Cardiac muscle cell (in vitro differentiated cells and primary cell): ENCODE measurements at regions not wholly inside any gene's neighbourhood (a gene's known extent, or its start where the extent isn't known, plus 50 kb on each side); places are given as distances from the start of the nearest gene placed in this dataset.
"Not testable (repeated sequence)": the region's sequence is repeated elsewhere in the genome, so short reads cannot be mapped to it uniquely, and the experiment has no call there.

Source experiments
- DNase-seq, 2 donors: peaks; one replicate each; pipeline versions ENCODE4 v3.0.0 to v3.0.0-alpha.2; 2010 to 2017; ENCODE audit warnings: low read depth in 1 of 2, low spot score in 1 of 2
- H3K27ac ChIP-seq: fragments of 200-600 bp; sonication (generic); 2 replicates; pipeline ENCODE4 v1.5.1; 2016
- H3K27me3 ChIP-seq: fragments of 200-600 bp; sonication (generic); 2 replicates; pipeline ENCODE4 v1.6.0; 2016; ENCODE audit warnings: control low read depth
- H3K36me3 ChIP-seq: fragments of 200-600 bp; sonication (generic); 2 replicates; pipeline ENCODE4 v1.5.1; 2016; ENCODE audit warnings: control low read depth
- H3K4me1 ChIP-seq: fragments of 200-600 bp; sonication (generic); 2 replicates; pipeline ENCODE4 v1.8.1; 2017; ENCODE audit warnings: low read depth, mild to moderate bottlenecking, mixed run types
- H3K4me3 ChIP-seq: fragments of 200-600 bp; sonication (generic); 2 replicates; pipeline ENCODE4 v1.5.1; 2016; ENCODE audit warnings: mild to moderate bottlenecking
- H3K9me3 ChIP-seq: fragments of 200-600 bp; sonication (generic); 2 replicates; pipeline ENCODE4 v1.5.1; 2017; ENCODE audit warnings: low read depth, mild to moderate bottlenecking, control low read depth
- CTCF ChIP-seq: IDR thresholded peaks from 2 replicates; pipeline ENCODE4 v1.5.1; 2012; ENCODE audit warnings: low read depth, mild to moderate bottlenecking, low read length

- TF ChIP-seq CTCF: no peak
- Histone ChIP-seq H3K4me1 (no peaks in the 10 kb centered on the region), H3K9me3 (no peaks in the 10 kb centered on the region), H3K27ac (no peak overlapping the region), H3K4me3 (no peak overlapping the region), H3K27me3 (peaks cover 36% of the 10 kb centered on the region), H3K36me3 (no peaks in the 10 kb centered on the region)
- no peak for DNase-seq
Measured at GRCh38 chr15:75782926-75783325, 60.3 kb upstream of the UBE2Q2 start.

GRCh38 chr15:75780995-75781394 is 62.3 kb upstream of the UBE2Q2 start:
- H3K4me1 ChIP-seq, H3K36me3 ChIP-seq, H3K27ac ChIP-seq, H3K4me3 ChIP-seq, DNase-seq, H3K9me3 ChIP-seq: not testable (repeated sequence)
- H3K27me3 ChIP-seq: peaks cover 18% of the 10 kb centered on the region

GRCh38 chr15:75779504-75779903 is 63.7 kb upstream of the UBE2Q2 start:
- H3K27me3 ChIP-seq: peaks cover 14% of the 10 kb centered on the region
- no peak for TF ChIP-seq CTCF
- DNase-seq: no peak
- H3K4me1 ChIP-seq: no peaks in the 10 kb centered on the region
- no peaks in the 10 kb centered on the region for H3K9me3 ChIP-seq
- H3K4me3 ChIP-seq: no peak overlapping the region
- no peaks in the 10 kb centered on the region for H3K36me3 ChIP-seq
- no peak overlapping the region for H3K27ac ChIP-seq

GRCh38 chr15:75776871-75777610 is 64.4 kb upstream of the CSPG4 start:
- not testable (repeated sequence) for H3K4me3 ChIP-seq, H3K27me3 ChIP-seq, H3K27ac ChIP-seq, H3K9me3 ChIP-seq, H3K36me3 ChIP-seq, H3K4me1 ChIP-seq
- DNase-seq: peak in 1 of 2 donors; percentile 36

- Histone ChIP-seq H3K27ac (no peak overlapping the region), H3K4me3 (no peak overlapping the region)
- no peak for TF ChIP-seq CTCF
Measured at GRCh38 chr15:75776065-75776423, 63.4 kb upstream of the CSPG4 start.

GRCh38 chr15:75775296-75776064 is 62.8 kb upstream of the CSPG4 start:
- peaks cover 7% of the 10 kb centered on the region for H3K27me3 ChIP-seq
- TF ChIP-seq CTCF: no peak
- H3K36me3 ChIP-seq: no peaks in the 10 kb centered on the region
- H3K9me3 ChIP-seq: no peaks in the 10 kb centered on the region
- no peak for DNase-seq
- H3K27ac ChIP-seq: no peak overlapping the region
- no peak overlapping the region for H3K4me3 ChIP-seq
- no peaks in the 10 kb centered on the region for H3K4me1 ChIP-seq

More at GRCh38 chr15:75776065-75776423, 63.4 kb upstream of the CSPG4 start:
- no peaks in the 10 kb centered on the region for H3K4me1 ChIP-seq
- no peaks in the 10 kb centered on the region for H3K36me3 ChIP-seq
- peak in 1 of 2 donors; percentile 51 for DNase-seq
- no peaks in the 10 kb centered on the region for H3K9me3 ChIP-seq
- H3K27me3 ChIP-seq: peaks cover 8% of the 10 kb centered on the region

- H3K36me3 ChIP-seq, H3K4me3 ChIP-seq, H3K4me1 ChIP-seq: not testable (repeated sequence)
Measured at GRCh38 chr15:75773974-75774373, 61.3 kb upstream of the CSPG4 start.

GRCh38 chr15:75771054-75771453 is 58.4 kb upstream of the CSPG4 start:
- not testable (repeated sequence) for H3K36me3 ChIP-seq, H3K4me3 ChIP-seq, H3K27ac ChIP-seq, H3K4me1 ChIP-seq, DNase-seq, H3K9me3 ChIP-seq, H3K27me3 ChIP-seq

More at GRCh38 chr15:75773974-75774373, 61.3 kb upstream of the CSPG4 start:
- not testable (repeated sequence) for H3K27ac ChIP-seq, H3K27me3 ChIP-seq, DNase-seq, H3K9me3 ChIP-seq
